HG02763 (cell line): ENCODE measurements at regions not wholly inside any gene's neighbourhood (a gene's known extent, or its start where the extent isn't known, plus 50 kb on each side); places are given as distances from the start of the nearest gene placed in this dataset.

Experiments
- ATAC-seq: cut with Tn5 transposase; IDR thresholded peaks from one replicate; pipeline ENCODE4 v1.9.1; 2021; ENCODE audit warnings: mild to moderate bottlenecking, moderate library complexity; ENCODE audit not compliant: unreplicated experiment

- ATAC-seq: no peak
Observed at GRCh38 chr3:86733257-86733656, 257.7 kb downstream of the VGLL3 start.

- ATAC-seq: no peak
Observed at GRCh38 chr3:86731501-86731901, 259.4 kb downstream of the VGLL3 start.

GRCh38 chr3:86723433-86723832 lies 267.5 kb downstream of the VGLL3 start:
- no peak for ATAC-seq

- ATAC-seq: no peak
Observed at GRCh38 chr3:86711634-86712033, 279.3 kb downstream of the VGLL3 start.

- no peak for ATAC-seq
Observed at GRCh38 chr3:86708893-86709292, 282.1 kb downstream of the VGLL3 start.

GRCh38 chr3:86702381-86702958 lies 288.5 kb downstream of the VGLL3 start:
- no peak for ATAC-seq

- no peak for ATAC-seq
Observed at GRCh38 chr3:86695752-86696151, 295.2 kb downstream of the VGLL3 start.

- ATAC-seq: no peak
Observed at GRCh38 chr3:86673991-86674390, 317.0 kb downstream of the VGLL3 start.

- no peak for ATAC-seq
Observed at GRCh38 chr3:86661817-86662216, 329.1 kb downstream of the VGLL3 start.

GRCh38 chr3:86658876-86659275 lies 332.1 kb downstream of the VGLL3 start:
- ATAC-seq: no peak

GRCh38 chr3:86654806-86655460 lies 336.0 kb downstream of the VGLL3 start:
- no peak for ATAC-seq

- ATAC-seq: no peak
Observed at GRCh38 chr3:86653661-86654205, 337.2 kb downstream of the VGLL3 start.

- no peak for ATAC-seq
Observed at GRCh38 chr3:86648087-86648486, 342.9 kb downstream of the VGLL3 start.

- ATAC-seq: no peak
Observed at GRCh38 chr3:86645756-86646155, 345.2 kb downstream of the VGLL3 start.

- no peak for ATAC-seq
Observed at GRCh38 chr3:86634361-86634760, 356.6 kb downstream of the VGLL3 start.

GRCh38 chr3:86629511-86629910 lies 361.4 kb downstream of the VGLL3 start:
- no peak for ATAC-seq

GRCh38 chr3:86624192-86624591 lies 366.8 kb downstream of the VGLL3 start:
- no peak for ATAC-seq

GRCh38 chr3:86618706-86619105 lies 372.2 kb downstream of the VGLL3 start:
- ATAC-seq: no peak

- ATAC-seq: no peak
Observed at GRCh38 chr3:86605166-86605565, 385.8 kb downstream of the VGLL3 start.

GRCh38 chr3:86595696-86596095 lies 395.3 kb downstream of the VGLL3 start:
- no peak for ATAC-seq

GRCh38 chr3:86594838-86595237 lies 396.1 kb downstream of the VGLL3 start:
- ATAC-seq: no peak

- no peak for ATAC-seq
Observed at GRCh38 chr3:86578071-86578470, 412.9 kb downstream of the VGLL3 start.
